Tibial nerve (tissue), 4 donors: ENCODE measurements at regions not wholly inside any gene's neighbourhood (a gene's known extent, or its start where the extent isn't known, plus 50 kb on each side); places are given as distances from the start of the nearest gene placed in this dataset.

ENCODE experiments used
- DNase-seq, 2 donors: peaks; one replicate each; pipeline ENCODE4 v3.0.0-alpha.2; 2019; ENCODE audit warnings: low spot score in 2 of 2
- H3K27ac ChIP-seq, 4 donors: fragments of 200-600 bp; sonication (generic) in 3 of 4; one replicate each; pipeline ENCODE4 v1.5.1; 2017 to 2019; ENCODE audit warnings: mild to moderate bottlenecking in 1 of 4
- H3K27me3 ChIP-seq, 2 donors: fragments of 200-600 bp; sonication (generic) in 1 of 2; one replicate each; pipeline versions ENCODE4 v1.5.1 to v1.6.0; 2017 to 2019
- H3K36me3 ChIP-seq, 3 donors: fragments of 200-600 bp; sonication (generic); one replicate each; pipeline ENCODE4 v1.5.1; 2018 to 2019
- H3K4me1 ChIP-seq, 4 donors: fragments of 200-600 bp; sonication (generic) in 3 of 4; one replicate each; pipeline ENCODE4 v1.5.1; 2017 to 2019
- H3K4me3 ChIP-seq, 4 donors: fragments of 200-600 bp; sonication (generic) in 3 of 4; one replicate each; pipeline ENCODE4 v1.5.1; 2017 to 2019; ENCODE audit warnings: mild to moderate bottlenecking in 1 of 4, moderate library complexity in 1 of 4
- H3K9me3 ChIP-seq, 4 donors: fragments of 200-600 bp; sonication (generic) in 3 of 4; one replicate each; pipeline ENCODE4 v1.5.1; 2017 to 2019
- CTCF ChIP-seq, 5 experiments: fragments of 200-600 bp in 3 of 5; fragments of 450-650 bp in 2 of 5; sonication (generic) in 3 of 5; IDR thresholded peaks; one replicate each; pipeline ENCODE4 v1.5.1; 2016 to 2019; ENCODE audit warnings: antibody characterized with exemption in 5 of 5, mild to moderate bottlenecking in 3 of 5, moderate library complexity in 2 of 5
- EP300 ChIP-seq, 2 donors: sonication (generic); formaldehyde crosslinking; IDR thresholded peaks; one replicate each; pipeline ENCODE4 v1.6.1; 2017; ENCODE audit warnings: antibody characterized with exemption in 2 of 2, mild to moderate bottlenecking in 1 of 2
- POLR2A ChIP-seq, 2 donors: fragments of 450-650 bp; IDR thresholded peaks; one replicate each; pipeline ENCODE4 v1.6.1; 2017; ENCODE audit warnings: antibody characterized with exemption in 2 of 2, mild to moderate bottlenecking in 2 of 2, moderate library complexity in 2 of 2
- WGBS, 2 donors: methylation state at CpG; one replicate each; pipeline ENCODE4 v1.1.5; 2018; 5-methylcytosine and 5-hydroxymethylcytosine counted together

DNA sequence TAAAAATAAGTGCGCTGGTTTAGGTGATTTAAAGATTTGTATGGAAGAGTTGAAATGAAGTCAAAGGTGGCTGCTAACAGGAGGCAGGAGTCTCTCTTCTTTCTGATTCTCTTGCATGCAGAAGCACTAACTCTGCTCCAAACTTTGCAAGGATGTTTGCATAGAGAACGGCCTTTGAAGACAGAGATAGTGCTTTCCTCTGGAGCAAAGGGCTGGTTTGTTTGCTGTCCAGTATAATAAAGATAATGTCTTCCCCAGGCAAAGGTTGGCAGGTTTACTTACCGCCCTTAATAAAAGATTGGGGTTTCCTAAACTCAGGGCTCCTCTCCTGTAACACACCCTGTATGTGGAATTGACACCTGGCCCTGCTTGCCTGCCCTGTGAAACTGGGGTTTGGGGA, 210.6 kb upstream of the RREB1 start:
- no peaks in the 10 kb centered on the region for H3K4me1 ChIP-seq
- H3K4me3 ChIP-seq: no peak overlapping the region
- no peaks in the 10 kb centered on the region for H3K36me3 ChIP-seq
- no peaks in the 10 kb centered on the region for H3K27me3 ChIP-seq
- no peaks in the 10 kb centered on the region for H3K9me3 ChIP-seq
- H3K27ac ChIP-seq: no peak overlapping the region
- TF ChIP-seq EP300 (IDR thresholded peaks at IDR 0.05): no peak
- WGBS, 2 donors: 73 to 78% methylated on average over 3 of the region's 3 CpGs
- DNase-seq: no peak

DNA sequence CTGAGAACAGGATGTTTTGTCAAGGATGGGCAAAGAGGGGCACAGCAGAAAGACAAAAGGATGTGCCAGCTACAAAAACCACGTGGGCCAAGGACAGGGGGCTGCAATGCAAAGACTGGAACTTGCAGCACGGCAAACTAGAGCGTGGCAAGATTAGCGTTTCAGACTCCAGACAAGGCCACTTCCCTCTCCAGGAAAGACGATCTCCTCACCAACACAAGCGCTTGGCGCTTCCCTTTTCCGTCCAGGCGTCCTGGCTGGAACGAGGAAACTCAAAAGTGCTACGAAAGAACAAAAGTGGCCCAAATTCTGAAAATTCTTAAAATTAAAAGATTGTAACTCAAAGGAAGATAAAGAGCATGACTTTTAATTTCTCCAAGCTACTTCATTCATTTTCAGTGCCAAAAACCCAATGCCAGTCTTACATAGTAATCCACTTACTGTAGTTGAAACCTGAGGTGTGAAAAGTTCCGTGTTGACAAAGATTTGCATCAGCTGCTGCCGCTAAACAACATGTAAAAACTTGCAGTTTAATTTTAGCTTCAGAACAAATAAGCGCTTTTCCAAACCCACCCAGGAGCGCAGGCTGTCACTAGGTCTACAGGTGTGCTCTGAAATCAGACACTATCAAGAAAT, 207.1 kb upstream of the RREB1 start:
- H3K36me3 ChIP-seq: no peaks in the 10 kb centered on the region
- WGBS, 2 donors: 62 to 75% methylated on average over 15 of the region's 15 CpGs
- no peaks in the 10 kb centered on the region for H3K9me3 ChIP-seq
- no peaks in the 10 kb centered on the region for H3K27me3 ChIP-seq
- TF ChIP-seq EP300 (IDR thresholded peaks at IDR 0.05): no peak
- TF ChIP-seq CTCF (IDR thresholded peaks at IDR 0.05): no peak
- no peak for TF ChIP-seq POLR2A (IDR thresholded peaks at IDR 0.05)
- no peak overlapping the region for H3K27ac ChIP-seq
- no peak overlapping the region for H3K4me3 ChIP-seq
- DNase-seq: no peak
- H3K4me1 ChIP-seq: no peaks in the 10 kb centered on the region

DNA sequence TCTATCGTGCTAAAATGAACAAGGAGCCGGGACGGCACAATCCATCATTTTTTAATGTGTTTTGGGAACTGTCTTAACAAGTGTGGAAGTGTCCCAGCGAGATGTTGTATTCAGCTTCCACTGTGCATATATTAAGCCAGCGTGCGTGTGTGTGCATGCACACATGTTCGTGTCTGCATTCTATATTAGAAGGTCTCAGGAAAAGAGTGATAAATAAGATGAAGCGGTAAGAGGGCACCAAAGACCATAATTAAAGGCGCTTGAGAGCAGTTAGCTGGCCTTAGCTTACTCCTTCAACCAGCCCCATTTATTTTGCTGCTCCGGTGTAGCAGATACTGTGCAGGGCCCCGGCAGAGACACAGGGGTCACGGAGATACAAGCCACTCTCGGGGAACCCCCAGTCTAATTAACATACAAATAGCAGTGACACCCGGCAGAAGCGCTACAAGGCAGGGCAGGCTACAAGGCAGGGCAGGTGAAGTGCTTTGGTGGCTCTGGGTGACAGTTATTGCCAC, 206.5 kb upstream of the RREB1 start:
- 65 to 74% methylated on average over 15 of the region's 15 CpGs for WGBS, 2 donors
- Histone ChIP-seq H3K36me3 (no peaks in the 10 kb centered on the region), H3K4me1 (no peaks in the 10 kb centered on the region), H3K4me3 (no peak overlapping the region), H3K27ac (no peak overlapping the region), H3K27me3 (no peaks in the 10 kb centered on the region), H3K9me3 (no peaks in the 10 kb centered on the region)
- DNase-seq: no peak
- no peak for TF ChIP-seq POLR2A (IDR thresholded peaks at IDR 0.05)
- TF ChIP-seq EP300 (IDR thresholded peaks at IDR 0.05): no peak
- TF ChIP-seq CTCF (IDR thresholded peaks at IDR 0.05): no peak

DNA sequence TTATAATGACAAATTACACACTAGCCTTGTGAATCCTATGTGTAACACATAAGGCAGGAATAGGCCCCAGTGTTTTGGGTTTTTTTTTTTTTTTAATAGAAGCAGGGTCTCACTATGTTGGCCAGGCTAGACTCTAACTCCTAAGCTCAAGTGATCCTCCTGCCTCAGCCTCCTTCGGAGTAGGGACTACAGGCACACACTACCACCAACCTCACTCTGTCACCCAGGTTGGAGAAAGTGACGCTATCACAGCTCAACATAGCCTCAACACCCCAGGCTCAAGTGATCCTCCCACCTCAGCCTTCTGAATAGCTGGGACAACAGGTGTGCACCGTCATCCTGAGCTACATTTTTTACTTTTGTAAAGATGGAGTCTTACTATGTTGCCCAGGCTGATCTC, 205.8 kb upstream of the RREB1 start:
- no peak overlapping the region for H3K27ac ChIP-seq
- no peak for DNase-seq
- WGBS, 2 donors: 95 to 98% methylated on average over 3 of the region's 3 CpGs
- no peak overlapping the region for H3K4me3 ChIP-seq
- H3K36me3 ChIP-seq: no peaks in the 10 kb centered on the region
- no peak for TF ChIP-seq EP300 (IDR thresholded peaks at IDR 0.05)
- TF ChIP-seq CTCF (IDR thresholded peaks at IDR 0.05): no peak
- no peak for TF ChIP-seq POLR2A (IDR thresholded peaks at IDR 0.05)
- H3K27me3 ChIP-seq: no peaks in the 10 kb centered on the region
- H3K4me1 ChIP-seq: no peaks in the 10 kb centered on the region
- H3K9me3 ChIP-seq: no peaks in the 10 kb centered on the region

DNA sequence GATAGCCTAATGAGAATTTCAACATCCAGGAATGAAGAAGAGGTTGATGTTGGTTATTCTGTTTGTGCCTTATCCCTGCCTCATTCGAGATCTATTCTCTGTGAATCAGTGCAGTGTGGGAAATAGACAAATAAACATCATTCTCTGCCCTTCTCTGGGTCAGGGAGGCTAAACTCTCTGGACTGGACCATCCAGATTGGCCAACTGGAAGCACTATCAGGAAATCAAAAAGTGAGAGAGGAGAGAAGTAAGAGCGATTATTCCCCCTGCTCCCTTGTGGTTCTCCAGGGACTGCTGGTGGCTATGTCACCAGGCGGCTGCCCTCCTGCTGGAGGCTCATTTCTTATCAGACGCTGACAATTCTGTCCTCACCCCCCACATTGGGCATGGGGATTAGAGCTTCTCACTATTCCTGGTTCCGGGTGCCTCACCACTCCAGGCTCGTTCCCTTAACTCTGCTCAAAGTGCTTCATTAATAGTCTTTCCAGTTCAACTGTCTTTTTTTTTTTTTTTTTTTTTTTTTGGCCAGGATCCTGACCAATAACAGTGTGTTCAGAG, 201.7 kb upstream of the RREB1 start:
- no peaks in the 10 kb centered on the region for H3K27me3 ChIP-seq
- no peak for TF ChIP-seq POLR2A (IDR thresholded peaks at IDR 0.05)
- TF ChIP-seq EP300 (IDR thresholded peaks at IDR 0.05): no peak
- no peak for TF ChIP-seq CTCF (IDR thresholded peaks at IDR 0.05)
- no peak overlapping the region for H3K27ac ChIP-seq
- H3K4me3 ChIP-seq: no peak overlapping the region
- H3K9me3 ChIP-seq: no peaks in the 10 kb centered on the region
- no peak for DNase-seq
- 68 to 76% methylated on average over 6 of the region's 6 CpGs for WGBS, 2 donors
- no peaks in the 10 kb centered on the region for H3K4me1 ChIP-seq
- no peaks in the 10 kb centered on the region for H3K36me3 ChIP-seq
